ENCODE measurements at regions not wholly inside any gene's neighbourhood (a gene's known extent, or its start where the extent isn't known, plus 50 kb on each side); places are given as distances from the start of the nearest gene placed in this dataset.

DNA sequence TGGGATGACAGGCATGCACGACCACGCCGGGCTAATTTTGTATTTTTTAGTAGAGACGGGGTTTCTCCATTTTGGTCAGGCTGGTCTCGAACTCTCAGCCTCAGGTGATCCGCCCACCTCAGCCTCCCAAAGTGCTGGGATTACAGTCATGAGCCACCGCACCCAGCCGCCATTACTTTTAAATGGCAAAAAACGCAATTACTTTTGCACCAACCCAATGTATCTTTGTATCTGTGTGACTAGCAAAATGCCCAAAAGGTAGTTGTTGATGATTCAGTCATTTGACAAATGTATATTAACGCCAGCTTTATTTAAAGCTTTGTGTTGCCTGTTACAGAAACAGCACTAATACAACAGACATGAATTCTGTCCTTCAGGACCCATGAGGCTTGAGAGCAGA, 216.9 kb upstream of the FMN2 start:
- H3K4me3 ChIP-seq, result no peak overlapping the region
- H3K4me1 ChIP-seq (replicated peaks), result no peaks in the 10 kb centered on the region
- no peak overlapping the region for H3K27ac ChIP-seq
- no peaks in the 10 kb centered on the region for H3K9me3 ChIP-seq (replicated peaks)
- no peaks in the 10 kb centered on the region for H3K36me3 ChIP-seq
- H3K27me3 ChIP-seq (replicated peaks), result no peaks in the 10 kb centered on the region
- DNase-seq (ENCODE audit: low read depth in 1 of 2, low spot score in 2 of 2), result no peak

DNA sequence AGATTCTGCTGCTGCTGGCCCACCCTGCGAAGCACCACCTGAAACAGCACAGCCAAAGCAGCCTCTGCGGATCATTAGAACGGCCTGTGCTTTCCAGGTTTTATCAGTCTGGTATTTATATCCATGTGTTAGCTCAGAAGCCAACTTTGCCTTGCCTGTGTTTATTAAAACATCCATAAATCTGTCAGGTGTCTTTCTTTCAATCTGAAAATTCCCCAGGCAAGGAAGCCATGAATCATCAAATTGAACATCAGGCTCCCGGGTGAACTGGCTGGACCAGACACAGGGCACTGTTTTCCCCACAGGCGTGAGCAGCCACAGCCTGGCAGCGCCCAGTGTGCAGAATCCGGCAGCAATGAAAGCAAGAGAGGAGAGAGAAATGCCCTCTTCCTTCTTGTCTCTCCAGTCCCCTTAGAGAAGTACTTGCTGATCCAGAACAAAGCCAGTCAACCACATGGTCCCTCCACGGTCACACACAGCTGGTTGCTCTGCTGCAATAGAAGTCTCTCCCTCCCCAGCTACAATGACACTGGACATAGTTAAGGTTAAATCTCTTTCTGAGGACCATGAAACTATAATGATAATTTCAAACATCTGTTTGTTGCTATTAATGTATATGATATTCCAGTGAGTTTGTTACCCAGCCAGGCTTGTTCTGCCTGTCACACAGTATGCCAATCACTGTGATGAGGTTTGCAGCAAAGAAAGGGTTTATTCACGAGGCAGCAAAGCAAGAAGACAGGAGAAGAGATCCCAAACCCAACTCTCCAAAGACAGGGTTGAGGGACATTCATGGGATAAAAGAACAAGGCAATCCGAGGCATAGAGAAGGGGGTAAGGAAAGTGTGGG, 212.1 kb upstream of the FMN2 start:
- H3K9me3 ChIP-seq (replicated peaks), result no peaks in the 10 kb centered on the region
- H3K27me3 ChIP-seq (replicated peaks), result no peaks in the 10 kb centered on the region
- no peaks in the 10 kb centered on the region for H3K4me1 ChIP-seq (replicated peaks)
- H3K36me3 ChIP-seq, result no peaks in the 10 kb centered on the region
- no peak for DNase-seq (ENCODE audit: low read depth in 1 of 2, low spot score in 2 of 2)
- no peak overlapping the region for H3K4me3 ChIP-seq
- H3K27ac ChIP-seq, result no peak overlapping the region

DNA sequence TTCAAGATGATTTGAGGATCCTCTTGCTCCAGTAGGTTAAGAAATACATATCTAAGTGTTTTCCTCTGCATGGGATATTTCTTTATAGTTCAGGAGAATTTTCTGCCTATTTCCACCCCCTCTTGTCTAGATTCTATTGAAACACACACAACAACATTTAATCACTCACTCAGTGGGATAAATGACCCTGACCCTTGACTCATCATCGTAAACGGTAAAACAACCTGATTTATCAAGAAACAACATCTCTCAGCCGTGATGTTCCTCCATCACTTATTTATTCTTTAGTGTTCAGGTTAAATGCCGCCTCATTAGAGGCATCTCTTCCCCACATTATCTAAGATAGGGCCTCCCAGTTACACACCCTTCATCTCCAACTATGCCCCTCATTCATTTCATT, 208.7 kb upstream of the FMN2 start:
- H3K4me1 ChIP-seq (replicated peaks), result no peaks in the 10 kb centered on the region
- H3K36me3 ChIP-seq, result no peaks in the 10 kb centered on the region
- H3K27me3 ChIP-seq (replicated peaks), result no peaks in the 10 kb centered on the region
- no peak for DNase-seq (ENCODE audit: low read depth in 1 of 2, low spot score in 2 of 2)
- no peak overlapping the region for H3K4me3 ChIP-seq
- H3K9me3 ChIP-seq (replicated peaks), result no peaks in the 10 kb centered on the region
- no peak overlapping the region for H3K27ac ChIP-seq

DNA sequence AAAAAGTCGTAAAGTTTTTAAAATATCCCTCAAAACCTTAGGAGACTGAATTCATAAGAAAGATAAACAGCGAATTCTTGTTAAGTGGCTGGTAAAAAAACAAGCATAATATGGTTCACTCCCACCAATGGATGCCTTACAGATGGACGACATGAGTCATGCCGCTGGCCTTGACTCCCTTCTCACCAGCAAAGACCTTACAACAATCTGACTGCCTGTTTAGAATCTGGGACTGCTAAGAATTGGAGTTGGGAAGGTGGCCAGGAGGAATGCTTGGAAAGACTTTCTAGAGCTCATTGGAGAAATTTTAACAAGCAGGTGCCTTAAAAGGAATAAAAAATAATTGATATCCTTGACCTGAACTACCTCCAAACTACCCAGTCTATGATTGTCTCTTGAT, 206.9 kb upstream of the FMN2 start:
- H3K36me3 ChIP-seq, result no peaks in the 10 kb centered on the region
- H3K4me1 ChIP-seq (replicated peaks), result no peaks in the 10 kb centered on the region
- H3K9me3 ChIP-seq (replicated peaks), result no peaks in the 10 kb centered on the region

DNA sequence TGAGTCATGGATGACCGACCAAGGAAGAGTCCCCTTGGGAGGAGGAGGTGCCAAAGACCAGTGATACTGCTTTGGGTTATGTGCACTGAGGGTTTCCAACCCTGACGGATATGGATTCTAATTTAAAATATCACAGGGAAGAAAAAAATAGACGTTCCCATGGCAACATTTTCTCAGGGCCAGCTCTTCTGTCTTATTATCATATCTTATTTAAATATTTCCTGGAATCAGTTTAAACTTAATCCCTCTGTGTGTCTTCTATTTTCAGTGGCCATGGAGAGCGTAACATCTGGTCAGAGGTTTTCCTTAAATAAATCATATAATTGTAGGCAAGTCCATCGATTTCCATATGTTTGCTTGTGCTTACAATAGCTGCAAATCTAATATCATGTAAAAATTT, 205.4 kb upstream of the FMN2 start:
- H3K27ac ChIP-seq, result no peak overlapping the region
- H3K4me1 ChIP-seq (replicated peaks), result no peaks in the 10 kb centered on the region
- no peaks in the 10 kb centered on the region for H3K36me3 ChIP-seq
- no peaks in the 10 kb centered on the region for H3K27me3 ChIP-seq (replicated peaks)
- no peak overlapping the region for H3K4me3 ChIP-seq
- no peaks in the 10 kb centered on the region for H3K9me3 ChIP-seq (replicated peaks)
- no peak for DNase-seq (ENCODE audit: low read depth in 1 of 2, low spot score in 2 of 2)

More for the DNA sequence above, 206.9 kb upstream of the FMN2 start:
- Histone ChIP-seq H3K27ac (no peak overlapping the region), H3K4me3 (no peak overlapping the region), H3K27me3 (replicated peaks) (no peaks in the 10 kb centered on the region)
- no peak for DNase-seq (ENCODE audit: low read depth in 1 of 2, low spot score in 2 of 2)

DNA sequence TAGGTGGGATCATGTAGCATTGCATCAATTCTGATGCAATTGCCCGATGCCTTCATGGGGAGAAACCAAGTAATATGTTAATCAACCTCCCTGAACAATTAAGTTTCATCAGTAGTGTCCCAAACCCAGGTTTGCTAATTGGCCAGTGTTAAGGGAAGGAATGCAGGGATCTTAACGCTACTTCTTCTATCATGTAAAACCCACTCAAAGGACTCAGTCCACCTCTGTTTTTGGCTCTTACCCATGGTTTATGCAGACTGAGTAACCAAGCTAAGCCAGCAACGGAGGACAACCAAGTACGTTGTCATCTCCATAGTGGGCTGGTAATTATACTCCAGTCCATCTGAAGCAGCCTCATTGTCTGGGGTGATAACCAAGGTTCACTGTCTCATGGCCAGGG, 203.0 kb upstream of the FMN2 start:
- Histone ChIP-seq H3K36me3 (no peaks in the 10 kb centered on the region), H3K9me3 (replicated peaks) (no peaks in the 10 kb centered on the region), H3K27me3 (replicated peaks) (no peaks in the 10 kb centered on the region), H3K4me1 (replicated peaks) (no peaks in the 10 kb centered on the region), H3K27ac (no peak overlapping the region), H3K4me3 (no peak overlapping the region)
- no peak for DNase-seq (ENCODE audit: low read depth in 1 of 2, low spot score in 2 of 2)

DNA sequence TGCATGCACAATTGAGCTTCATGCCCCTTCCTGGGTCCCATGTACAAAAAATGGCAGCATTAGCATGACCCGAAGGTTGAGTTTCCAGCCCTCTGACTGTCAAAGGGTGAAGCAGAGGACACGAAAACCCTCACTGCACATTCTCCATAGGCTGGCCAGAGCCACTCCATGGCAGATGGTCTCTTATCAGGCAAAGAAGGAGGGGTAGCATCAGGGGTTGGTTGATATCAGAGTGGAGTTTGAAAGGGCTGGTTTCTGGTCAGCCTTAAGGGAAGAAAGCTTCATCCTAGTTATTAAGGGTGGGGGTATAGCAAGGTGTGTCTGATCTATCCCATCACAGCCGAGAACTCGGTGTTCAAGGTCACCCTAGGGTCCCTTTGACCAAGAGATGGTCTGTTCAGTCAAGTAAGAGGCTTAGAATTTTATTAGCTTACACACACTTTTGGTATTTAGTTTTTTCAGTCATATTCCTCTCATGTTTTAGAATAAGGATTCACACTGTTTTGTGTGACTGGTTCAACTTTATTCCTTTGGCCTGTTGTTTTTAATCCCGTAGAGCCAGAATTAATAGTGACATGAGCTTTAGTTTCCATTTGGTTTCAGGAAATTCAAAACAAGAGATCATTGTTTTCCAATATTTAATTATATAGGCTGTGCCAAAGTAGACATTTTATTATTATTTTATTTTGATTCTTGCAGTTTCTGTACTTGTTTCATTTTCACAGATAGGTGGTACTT, 199.9 kb upstream of the FMN2 start:
- Histone ChIP-seq H3K4me1 (replicated peaks) (no peaks in the 10 kb centered on the region), H3K27ac (no peak overlapping the region)

DNA sequence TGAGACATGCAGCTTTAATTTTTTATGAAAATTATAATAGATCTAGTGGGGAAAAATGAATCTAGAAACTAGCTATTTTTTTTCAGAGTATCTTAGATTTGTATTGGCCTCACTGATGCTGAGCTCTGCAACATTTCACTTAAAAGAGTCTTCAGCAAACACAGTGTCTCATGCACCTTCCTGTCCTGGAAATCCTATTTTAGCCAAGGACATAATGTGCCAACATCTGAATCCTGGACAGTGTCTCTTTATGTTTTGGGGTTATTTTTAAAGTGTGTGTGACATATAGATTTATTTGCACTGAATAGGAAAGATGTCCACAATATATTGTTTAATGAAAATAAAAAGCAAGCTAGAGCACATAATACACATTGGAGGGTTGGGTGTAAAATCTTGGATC, 199.1 kb upstream of the FMN2 start:
- Histone ChIP-seq H3K9me3 (replicated peaks) (no peaks in the 10 kb centered on the region), H3K4me3 (no peak overlapping the region), H3K27me3 (replicated peaks) (no peaks in the 10 kb centered on the region), H3K36me3 (no peaks in the 10 kb centered on the region), H3K27ac (no peak overlapping the region), H3K4me1 (replicated peaks) (no peaks in the 10 kb centered on the region)
- DNase-seq (ENCODE audit: low read depth in 1 of 2, low spot score in 2 of 2), result no peak

More for the DNA sequence above, 199.9 kb upstream of the FMN2 start:
- Histone ChIP-seq H3K36me3 (no peaks in the 10 kb centered on the region), H3K27me3 (replicated peaks) (no peaks in the 10 kb centered on the region), H3K4me3 (no peak overlapping the region), H3K9me3 (replicated peaks) (no peaks in the 10 kb centered on the region)
- no peak for DNase-seq (ENCODE audit: low read depth in 1 of 2, low spot score in 2 of 2)

DNA sequence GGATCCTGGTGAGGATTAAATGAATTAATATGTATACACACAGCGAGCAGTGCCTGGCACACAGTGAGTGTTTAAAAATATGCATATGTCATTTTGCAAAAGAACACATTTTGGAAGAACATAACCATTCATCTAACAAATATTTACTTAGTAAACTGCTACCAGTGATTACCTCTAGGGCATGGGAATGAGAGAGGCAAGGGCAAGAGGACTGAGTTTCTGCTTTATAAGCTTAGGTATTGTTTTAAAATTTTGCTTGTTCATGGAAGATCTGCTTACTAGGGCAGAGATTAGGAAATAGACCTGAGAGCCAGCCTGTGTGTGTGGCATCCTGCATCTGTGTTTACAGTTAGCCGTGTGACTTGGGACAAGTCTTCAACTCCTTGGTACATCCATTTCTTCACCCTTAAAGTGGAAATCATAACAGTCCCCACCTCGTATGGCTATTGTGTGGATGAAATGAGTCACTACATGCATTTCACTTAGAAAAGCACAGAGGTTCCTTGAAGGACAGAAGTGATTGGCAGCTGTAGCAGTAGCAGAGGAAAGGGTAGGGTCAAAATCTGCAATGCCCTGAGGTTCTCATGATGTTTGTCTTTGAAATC, 198.5 kb upstream of the FMN2 start:
- H3K9me3 ChIP-seq (replicated peaks), result no peaks in the 10 kb centered on the region
- DNase-seq (ENCODE audit: low read depth in 1 of 2, low spot score in 2 of 2), result no peak
- no peaks in the 10 kb centered on the region for H3K27me3 ChIP-seq (replicated peaks)
- H3K36me3 ChIP-seq, result no peaks in the 10 kb centered on the region
- H3K4me3 ChIP-seq, result no peak overlapping the region
- no peaks in the 10 kb centered on the region for H3K4me1 ChIP-seq (replicated peaks)
- no peak overlapping the region for H3K27ac ChIP-seq

DNA sequence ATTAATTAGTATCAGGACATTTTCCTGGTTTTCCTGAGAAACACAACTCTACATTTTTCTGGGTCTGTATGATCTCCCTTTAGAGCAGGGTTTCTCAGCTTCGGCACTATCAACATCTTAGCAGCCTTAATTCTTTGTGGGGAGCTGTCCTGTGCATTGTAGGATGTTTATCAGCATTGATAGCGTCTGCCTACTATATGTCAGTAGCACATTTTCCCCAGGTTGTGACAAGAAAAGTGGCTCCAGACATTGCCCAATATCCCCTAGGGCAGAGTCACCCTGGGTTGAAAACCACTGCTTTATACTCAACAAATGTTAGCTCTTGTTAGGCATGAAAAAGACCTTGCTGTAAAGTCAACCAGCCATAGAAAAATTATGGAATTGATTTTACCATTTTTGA, 195.1 kb upstream of the FMN2 start:
- Histone ChIP-seq H3K4me1 (replicated peaks) (no peaks in the 10 kb centered on the region), H3K27ac (no peak overlapping the region), H3K9me3 (replicated peaks) (no peaks in the 10 kb centered on the region), H3K27me3 (replicated peaks) (no peaks in the 10 kb centered on the region), H3K4me3 (no peak overlapping the region), H3K36me3 (no peaks in the 10 kb centered on the region)
- DNase-seq (ENCODE audit: low read depth in 1 of 2, low spot score in 2 of 2), result no peak

DNA sequence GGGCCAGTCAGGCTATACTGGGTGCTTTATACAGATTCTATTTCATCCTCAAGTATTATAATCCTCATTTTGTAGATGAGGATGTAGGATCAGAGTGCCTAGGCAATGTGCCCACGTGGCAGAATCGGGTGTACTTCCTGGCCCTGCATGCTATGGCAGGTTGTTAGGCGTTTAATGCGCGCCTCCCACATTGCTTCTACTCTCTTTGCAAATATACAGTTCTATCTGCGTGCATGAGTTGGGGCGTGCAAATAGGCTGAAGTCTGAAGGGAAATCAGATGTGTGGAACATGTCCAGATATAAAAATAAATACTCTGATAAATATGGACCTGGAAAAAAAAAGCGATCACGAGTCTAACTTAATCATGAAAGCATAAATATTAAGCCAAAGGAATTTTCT, 194.7 kb upstream of the FMN2 start:
- no peak overlapping the region for H3K4me3 ChIP-seq
- no peaks in the 10 kb centered on the region for H3K9me3 ChIP-seq (replicated peaks)
- no peak overlapping the region for H3K27ac ChIP-seq
- H3K4me1 ChIP-seq (replicated peaks), result no peaks in the 10 kb centered on the region
- H3K36me3 ChIP-seq, result no peaks in the 10 kb centered on the region
- H3K27me3 ChIP-seq (replicated peaks), result no peaks in the 10 kb centered on the region
- no peak for DNase-seq (ENCODE audit: low read depth in 1 of 2, low spot score in 2 of 2)

DNA sequence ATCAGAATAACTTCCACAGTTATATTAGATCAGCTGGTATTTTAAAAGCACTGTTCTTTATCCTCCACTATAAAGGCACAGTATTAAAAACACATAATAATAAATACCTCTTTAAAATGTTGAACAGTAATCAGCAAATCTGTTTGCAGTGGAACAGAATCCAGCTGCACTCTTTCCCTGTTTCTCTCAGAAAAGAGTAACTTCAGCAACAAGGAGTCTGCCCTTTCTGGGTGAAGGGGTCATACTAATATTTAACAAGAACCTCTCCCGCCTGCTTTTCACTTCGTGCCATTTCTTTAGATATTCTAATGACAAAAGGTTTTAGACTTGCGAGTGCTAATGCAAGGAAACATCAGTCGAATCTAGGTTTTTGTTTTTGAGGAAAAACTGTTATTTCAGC, 194.2 kb upstream of the FMN2 start:
- no peaks in the 10 kb centered on the region for H3K27me3 ChIP-seq (replicated peaks)
- H3K27ac ChIP-seq, result no peak overlapping the region
- no peaks in the 10 kb centered on the region for H3K4me1 ChIP-seq (replicated peaks)
- H3K36me3 ChIP-seq, result no peaks in the 10 kb centered on the region
- H3K4me3 ChIP-seq, result no peak overlapping the region
- H3K9me3 ChIP-seq (replicated peaks), result no peaks in the 10 kb centered on the region
- no peak for DNase-seq (ENCODE audit: low read depth in 1 of 2, low spot score in 2 of 2)

DNA sequence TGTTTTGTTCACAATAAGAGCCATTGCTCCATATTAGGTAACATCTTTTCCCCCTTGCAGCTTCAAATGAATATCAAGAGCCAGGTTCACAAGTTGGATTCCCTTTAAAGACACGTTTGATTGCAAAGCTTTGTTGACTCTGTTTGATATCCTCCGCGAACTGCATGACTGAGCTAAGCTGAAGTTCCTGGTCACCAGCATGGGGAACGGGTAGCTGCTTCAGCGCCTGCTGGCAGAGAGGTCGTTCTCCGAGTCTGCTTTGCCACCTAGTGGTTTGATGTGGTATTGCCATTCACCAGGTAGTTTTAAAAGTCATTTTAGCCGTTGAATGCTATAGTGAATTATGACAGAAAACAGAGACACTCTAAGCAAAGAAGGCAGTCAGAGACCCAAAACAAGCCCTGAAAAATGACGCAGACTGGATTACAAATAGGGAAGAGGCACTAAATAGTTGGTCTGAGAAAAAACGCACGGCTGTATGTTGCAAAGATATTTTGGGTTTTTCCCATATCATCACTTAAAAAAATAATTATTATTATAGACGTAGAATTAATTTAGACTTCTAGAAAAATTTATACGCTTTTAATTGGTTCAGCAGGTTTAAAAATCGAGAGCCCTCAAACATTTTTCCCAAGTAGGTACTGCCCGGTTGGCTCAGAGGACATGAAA, 193.5 kb upstream of the FMN2 start:
- H3K4me1 ChIP-seq (replicated peaks), result no peaks in the 10 kb centered on the region
- no peaks in the 10 kb centered on the region for H3K27me3 ChIP-seq (replicated peaks)
- H3K9me3 ChIP-seq (replicated peaks), result no peaks in the 10 kb centered on the region
- no peaks in the 10 kb centered on the region for H3K36me3 ChIP-seq
- peak; percentile 44 to 68 for DNase-seq (ENCODE audit: low read depth in 1 of 2, low spot score in 2 of 2)
- no peak overlapping the region for H3K4me3 ChIP-seq
- H3K27ac ChIP-seq, result no peak overlapping the region

DNA sequence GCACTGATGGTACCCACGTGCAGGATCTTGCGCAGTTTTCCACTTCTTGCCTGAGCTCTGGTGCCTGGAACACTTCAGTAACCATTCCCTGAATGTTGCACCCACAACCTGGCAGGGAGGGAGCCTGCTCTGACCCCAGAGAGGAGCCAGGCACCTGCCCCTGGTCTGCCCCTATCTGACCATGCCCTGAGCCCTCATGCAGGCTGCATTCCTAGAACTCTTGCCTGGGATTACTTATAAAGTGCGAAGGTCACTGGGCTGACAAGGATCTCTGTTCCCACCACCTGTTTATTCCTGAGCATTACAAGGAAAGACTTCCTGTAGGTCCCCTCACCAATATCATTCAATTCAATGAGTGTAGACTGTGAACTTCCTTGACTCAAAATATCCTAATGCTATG, 191.9 kb upstream of the FMN2 start:
- Histone ChIP-seq H3K27me3 (replicated peaks) (no peaks in the 10 kb centered on the region), H3K9me3 (replicated peaks) (no peaks in the 10 kb centered on the region), H3K36me3 (no peaks in the 10 kb centered on the region), H3K4me3 (no peak overlapping the region), H3K27ac (no peak overlapping the region), H3K4me1 (replicated peaks) (no peaks in the 10 kb centered on the region)
- no peak for DNase-seq (ENCODE audit: low read depth in 1 of 2, low spot score in 2 of 2)

All from SJSA1 (cell line).